HEK293 (cell line): ENCODE measurements at regions not wholly inside any gene's neighbourhood (a gene's known extent, or its start where the extent isn't known, plus 50 kb on each side); places are given as distances from the start of the nearest gene placed in this dataset.

ENCODE experiments used
- CTCF ChIA-PET: fragments of 350-600 bp; formaldehyde crosslinking; extraction: SDS; loops from one replicate; lab custom pipeline; 2021; ENCODE audit warnings: antibody characterized with exemption; lab: Yijun Ruan, JAX
- POLR2A ChIA-PET: fragments of 300-600 bp; formaldehyde crosslinking; extraction: SDS; loops from one replicate; lab custom pipeline; 2020; ENCODE audit warnings: antibody characterized with exemption, inconsistent platforms; lab: Yijun Ruan, JAX
- H3K27ac ChIP-seq: fragments of 200-500 bp; sonication (Bioruptor generic); 2 replicates; pipeline ENCODE4 v1.5.1; 2014; ENCODE audit warnings: low read depth, low read length, control low read depth, inconsistent platforms; ENCODE audit errors: extremely low read depth
- H3K36me3 ChIP-seq, 2 experiments: fragments of 200-500 bp in 1 of 2; sonication (Bioruptor generic) in 1 of 2; 1 replicate in 1 of 2; 2 replicates in 1 of 2; pipeline ENCODE4 v1.5.1; 2014 to 2017; ENCODE audit warnings: inconsistent platforms in 2 of 2, low read length in 2 of 2; ENCODE audit not compliant: control insufficient read depth in 2 of 2, insufficient read depth in 1 of 2
- H3K4me1 ChIP-seq: fragments of 200-500 bp; sonication (Bioruptor generic); 2 replicates; pipeline ENCODE4 v1.5.1; 2014; ENCODE audit warnings: mild to moderate bottlenecking, low read length, inconsistent platforms; ENCODE audit not compliant: control insufficient read depth, insufficient read depth
- H3K4me3 ChIP-seq: 2 replicates; pipeline ENCODE4 v1.5.1; 2011; ENCODE audit warnings: low read depth, mild to moderate bottlenecking, control low read depth, low read length, moderate library complexity
- H3K9me3 ChIP-seq: fragments of 200-500 bp; sonication (Bioruptor generic); 2 replicates; pipeline ENCODE4 v1.5.1; 2014; ENCODE audit warnings: low read depth, low read length, inconsistent platforms; ENCODE audit not compliant: control insufficient read depth, insufficient read depth
- ZBTB21 ChIP-seq: fragments of 450-650 bp; formaldehyde crosslinking; IDR thresholded peaks from 2 replicates; pipeline ENCODE4 v1.5.1; 2017; ENCODE audit warnings: missing biosample characterization, missing genetic modification characterization
- ZNF292 ChIP-seq: fragments of 450-650 bp; formaldehyde crosslinking; IDR thresholded peaks from 2 replicates; pipeline ENCODE4 v1.5.1; 2016; ENCODE audit warnings: low read depth, missing biosample characterization, missing genetic modification characterization, borderline replicate concordance
- ZNF558 ChIP-seq: fragments of 450-650 bp; formaldehyde crosslinking; IDR thresholded peaks from 2 replicates; pipeline ENCODE4 v1.5.1; 2016; ENCODE audit warnings: missing biosample characterization, missing genetic modification characterization

DNA sequence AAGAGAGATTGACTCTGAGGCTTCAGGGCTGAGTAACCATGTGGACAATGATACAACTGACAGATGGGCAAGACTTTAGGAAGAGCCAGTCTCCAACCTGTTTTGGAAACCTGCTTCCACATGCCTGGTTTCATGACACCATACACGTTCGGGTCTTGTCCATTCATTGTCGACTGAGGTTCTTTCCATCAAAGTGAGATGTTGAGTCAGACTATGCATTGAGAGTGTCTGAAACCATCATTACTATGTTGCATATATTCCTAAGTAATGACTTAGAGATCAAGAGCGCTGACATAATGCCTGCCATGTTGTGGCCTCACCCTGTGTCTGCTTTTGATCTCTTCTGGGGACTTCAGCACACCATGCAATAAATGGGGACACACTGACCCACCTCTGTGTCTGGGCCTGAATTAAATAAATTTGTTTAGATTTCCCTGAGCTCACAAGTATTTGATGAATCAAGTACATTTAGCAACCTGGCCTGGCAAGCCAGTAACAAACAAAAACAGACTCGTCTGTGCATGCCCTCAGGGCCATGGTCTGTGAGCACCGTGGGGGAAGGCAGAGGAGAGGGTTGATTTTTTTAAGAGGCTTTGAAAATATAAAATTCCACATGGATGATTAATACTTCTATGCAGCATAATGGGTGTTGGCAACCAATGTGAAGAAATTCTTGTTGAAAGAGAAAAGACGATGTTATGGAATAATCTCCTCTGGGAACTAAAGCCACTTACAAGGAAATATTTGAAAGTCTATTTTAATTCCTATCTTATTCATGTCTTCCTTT lies 49.9 kb upstream of the UBAC2 start:
- Histone ChIP-seq H3K4me3 (no peak overlapping the region), H3K36me3 (no peaks in the 10 kb centered on the region), H3K4me1 (no peaks in the 10 kb centered on the region), H3K9me3 (no peaks in the 10 kb centered on the region), H3K27ac (no peak overlapping the region)
- ChIA-PET POLR2A (no interaction called here), CTCF (interaction anchor here (0.6 kb wide), 1 partner anchor 34 kb away, joined by 3 read pairs; no protein-coding TSS in a partner anchor)
- no peak for TF ChIP-seq ZNF558 (tag by site-specific recombination)
- TF ChIP-seq ZBTB21 (tag by site-specific recombination), result no peak
- no peak for TF ChIP-seq ZNF292 (tag by site-specific recombination)
